ENCODE measurements at regions not wholly inside any gene's neighbourhood (a gene's known extent, or its start where the extent isn't known, plus 50 kb on each side); places are given as distances from the start of the nearest gene placed in this dataset.

GRCh38 chr5:173781432-173781815, 106.7 kb upstream of the CPEB4 start:
- H3K9me3 ChIP-seq (ENCODE audit: control insufficient read depth, low read length) = no peaks in the 10 kb centered on the region
- WGBS, 2 experiments = 70 to 71% methylated on average over 4 of the region's 4 CpGs
- peaks cover 7% of the 10 kb centered on the region for H3K4me1 ChIP-seq (ENCODE audit: control insufficient read depth, insufficient read depth, low read length)
- no peak overlapping the region for H3K27ac ChIP-seq (ENCODE audit: insufficient read depth, low read depth, low read length, poor library complexity, severe bottlenecking)
- H3K36me3 ChIP-seq (ENCODE audit: control insufficient read depth, insufficient read depth, low read length) = no peaks in the 10 kb centered on the region
- no peak overlapping the region for H3K4me3 ChIP-seq (ENCODE audit: insufficient read depth, low read depth, low read length)
- H3K27me3 ChIP-seq (ENCODE audit: control insufficient read depth, insufficient read depth, low read length, poor library complexity, severe bottlenecking) = no peaks in the 10 kb centered on the region

- peaks cover 9% of the 10 kb centered on the region for H3K4me1 ChIP-seq (ENCODE audit: control insufficient read depth, insufficient read depth, low read length)
- no peaks in the 10 kb centered on the region for H3K9me3 ChIP-seq (ENCODE audit: control insufficient read depth, low read length)
- no peak overlapping the region for H3K27ac ChIP-seq (ENCODE audit: insufficient read depth, low read depth, low read length, poor library complexity, severe bottlenecking)
- H3K4me3 ChIP-seq (ENCODE audit: insufficient read depth, low read depth, low read length) = no peak overlapping the region
- H3K36me3 ChIP-seq (ENCODE audit: control insufficient read depth, insufficient read depth, low read length) = no peaks in the 10 kb centered on the region
- 83 to 89% methylated on average over 8 of the region's 8 CpGs for WGBS, 2 experiments
- H3K27me3 ChIP-seq (ENCODE audit: control insufficient read depth, insufficient read depth, low read length, poor library complexity, severe bottlenecking) = no peaks in the 10 kb centered on the region
Measured at GRCh38 chr5:173781816-173782670, 106.1 kb upstream of the CPEB4 start.

GRCh38 chr5:173782671-173783101, 105.5 kb upstream of the CPEB4 start:
- Histone ChIP-seq H3K36me3 (ENCODE audit: control insufficient read depth, insufficient read depth, low read length) (no peaks in the 10 kb centered on the region), H3K27me3 (ENCODE audit: control insufficient read depth, insufficient read depth, low read length, poor library complexity, severe bottlenecking) (no peaks in the 10 kb centered on the region), H3K27ac (ENCODE audit: insufficient read depth, low read depth, low read length, poor library complexity, severe bottlenecking) (no peak overlapping the region), H3K9me3 (ENCODE audit: control insufficient read depth, low read length) (no peaks in the 10 kb centered on the region), H3K4me1 (ENCODE audit: control insufficient read depth, insufficient read depth, low read length) (peaks cover 9% of the 10 kb centered on the region), H3K4me3 (ENCODE audit: insufficient read depth, low read depth, low read length) (no peak overlapping the region)
- WGBS, 2 experiments = 94% methylated on average over 4 of the region's 4 CpGs

- no peak overlapping the region for H3K27ac ChIP-seq (ENCODE audit: insufficient read depth, low read depth, low read length, poor library complexity, severe bottlenecking)
- no peak overlapping the region for H3K4me3 ChIP-seq (ENCODE audit: insufficient read depth, low read depth, low read length)
- H3K27me3 ChIP-seq (ENCODE audit: control insufficient read depth, insufficient read depth, low read length, poor library complexity, severe bottlenecking) = no peaks in the 10 kb centered on the region
- no peaks in the 10 kb centered on the region for H3K36me3 ChIP-seq (ENCODE audit: control insufficient read depth, insufficient read depth, low read length)
- H3K4me1 ChIP-seq (ENCODE audit: control insufficient read depth, insufficient read depth, low read length) = peaks cover 9% of the 10 kb centered on the region
- H3K9me3 ChIP-seq (ENCODE audit: control insufficient read depth, low read length) = no peaks in the 10 kb centered on the region
- 91 to 92% methylated on average over 2 of the region's 2 CpGs for WGBS, 2 experiments
Measured at GRCh38 chr5:173783371-173783770, 104.8 kb upstream of the CPEB4 start.

GRCh38 chr5:173785400-173785799, 102.7 kb upstream of the CPEB4 start:
- no peaks in the 10 kb centered on the region for H3K27me3 ChIP-seq (ENCODE audit: control insufficient read depth, insufficient read depth, low read length, poor library complexity, severe bottlenecking)
- no peak overlapping the region for H3K27ac ChIP-seq (ENCODE audit: insufficient read depth, low read depth, low read length, poor library complexity, severe bottlenecking)
- WGBS, 2 experiments = 94% methylated on average over 4 of the region's 4 CpGs
- H3K4me1 ChIP-seq (ENCODE audit: control insufficient read depth, insufficient read depth, low read length) = peaks cover 9% of the 10 kb centered on the region
- H3K9me3 ChIP-seq (ENCODE audit: control insufficient read depth, low read length) = no peaks in the 10 kb centered on the region
- no peak overlapping the region for H3K4me3 ChIP-seq (ENCODE audit: insufficient read depth, low read depth, low read length)
- no peaks in the 10 kb centered on the region for H3K36me3 ChIP-seq (ENCODE audit: control insufficient read depth, insufficient read depth, low read length)

- Histone ChIP-seq H3K4me3 (ENCODE audit: insufficient read depth, low read depth, low read length) (no peak overlapping the region), H3K9me3 (ENCODE audit: control insufficient read depth, low read length) (no peaks in the 10 kb centered on the region), H3K27me3 (ENCODE audit: control insufficient read depth, insufficient read depth, low read length, poor library complexity, severe bottlenecking) (no peaks in the 10 kb centered on the region), H3K36me3 (ENCODE audit: control insufficient read depth, insufficient read depth, low read length) (no peaks in the 10 kb centered on the region), H3K4me1 (ENCODE audit: control insufficient read depth, insufficient read depth, low read length) (peaks cover 9% of the 10 kb centered on the region), H3K27ac (ENCODE audit: insufficient read depth, low read depth, low read length, poor library complexity, severe bottlenecking) (no peak overlapping the region)
- 93% methylated on average over 3 of the region's 3 CpGs for WGBS, 2 experiments
Measured at GRCh38 chr5:173785866-173786265, 102.3 kb upstream of the CPEB4 start.

GRCh38 chr5:173786286-173787187, 101.6 kb upstream of the CPEB4 start:
- no peak overlapping the region for H3K27ac ChIP-seq (ENCODE audit: insufficient read depth, low read depth, low read length, poor library complexity, severe bottlenecking)
- WGBS, 2 experiments = 44 to 48% methylated on average over 10 of the region's 10 CpGs
- H3K27me3 ChIP-seq (ENCODE audit: control insufficient read depth, insufficient read depth, low read length, poor library complexity, severe bottlenecking) = no peaks in the 10 kb centered on the region
- H3K4me3 ChIP-seq (ENCODE audit: insufficient read depth, low read depth, low read length) = no peak overlapping the region
- no peaks in the 10 kb centered on the region for H3K36me3 ChIP-seq (ENCODE audit: control insufficient read depth, insufficient read depth, low read length)
- peaks cover 9% of the 10 kb centered on the region for H3K4me1 ChIP-seq (ENCODE audit: control insufficient read depth, insufficient read depth, low read length)
- no peaks in the 10 kb centered on the region for H3K9me3 ChIP-seq (ENCODE audit: control insufficient read depth, low read length)

- no peaks in the 10 kb centered on the region for H3K9me3 ChIP-seq (ENCODE audit: control insufficient read depth, low read length)
- 91 to 93% methylated on average over 11 of the region's 11 CpGs for WGBS, 2 experiments
Measured at GRCh38 chr5:173789031-173789920, 98.9 kb upstream of the CPEB4 start.

GRCh38 chr5:173790177-173790719, 97.9 kb upstream of the CPEB4 start:
- no peak overlapping the region for H3K4me3 ChIP-seq (ENCODE audit: insufficient read depth, low read depth, low read length)
- H3K27ac ChIP-seq (ENCODE audit: insufficient read depth, low read depth, low read length, poor library complexity, severe bottlenecking) = no peak overlapping the region
- no peaks in the 10 kb centered on the region for H3K36me3 ChIP-seq (ENCODE audit: control insufficient read depth, insufficient read depth, low read length)
- H3K27me3 ChIP-seq (ENCODE audit: control insufficient read depth, insufficient read depth, low read length, poor library complexity, severe bottlenecking) = no peaks in the 10 kb centered on the region
- peaks cover 9% of the 10 kb centered on the region for H3K4me1 ChIP-seq (ENCODE audit: control insufficient read depth, insufficient read depth, low read length)
- WGBS, 2 experiments = 93 to 97% methylated on average over 11 of the region's 11 CpGs
- H3K9me3 ChIP-seq (ENCODE audit: control insufficient read depth, low read length) = no peaks in the 10 kb centered on the region

More at GRCh38 chr5:173789031-173789920, 98.9 kb upstream of the CPEB4 start:
- Histone ChIP-seq H3K36me3 (ENCODE audit: control insufficient read depth, insufficient read depth, low read length) (no peaks in the 10 kb centered on the region), H3K4me1 (ENCODE audit: control insufficient read depth, insufficient read depth, low read length) (peaks cover 9% of the 10 kb centered on the region), H3K4me3 (ENCODE audit: insufficient read depth, low read depth, low read length) (no peak overlapping the region), H3K27ac (ENCODE audit: insufficient read depth, low read depth, low read length, poor library complexity, severe bottlenecking) (no peak overlapping the region), H3K27me3 (ENCODE audit: control insufficient read depth, insufficient read depth, low read length, poor library complexity, severe bottlenecking) (no peaks in the 10 kb centered on the region)
